ENCODE measurements at regions not wholly inside any gene's neighbourhood (a gene's known extent, or its start where the extent isn't known, plus 50 kb on each side); places are given as distances from the start of the nearest gene placed in this dataset.

DNA sequence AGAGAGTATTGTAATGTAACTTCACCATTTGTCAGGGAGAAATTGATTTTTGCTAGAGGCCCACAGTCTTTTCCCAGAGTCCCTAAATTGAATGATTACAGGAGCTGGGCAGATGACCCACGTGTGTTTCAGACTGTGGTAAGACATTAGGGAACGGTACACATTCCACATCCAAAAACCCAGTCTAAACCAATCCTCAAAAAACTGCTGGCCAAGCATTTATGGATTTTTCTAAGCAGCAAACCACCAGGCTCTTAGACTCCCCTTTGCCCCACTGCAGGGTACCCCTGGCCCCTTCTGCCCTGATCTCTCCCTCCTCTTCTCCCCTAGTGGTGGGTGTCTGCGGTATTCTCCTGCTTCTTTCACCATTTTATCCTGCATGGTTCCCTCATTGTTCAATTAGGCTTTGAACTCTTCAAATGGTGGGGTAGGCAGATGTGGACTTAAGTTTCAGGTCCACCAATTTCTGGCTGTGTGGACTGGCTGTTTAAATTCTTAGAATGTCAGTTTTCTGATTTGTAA is 135.5 kb upstream of the SORCS3 start:
- DNase-seq (ENCODE audit: extremely low spot score) = no peak
- CTCF ChIA-PET = no interaction called here
- POLR2A ChIA-PET = no interaction called here
- TF ChIP-seq, protein P1, sequence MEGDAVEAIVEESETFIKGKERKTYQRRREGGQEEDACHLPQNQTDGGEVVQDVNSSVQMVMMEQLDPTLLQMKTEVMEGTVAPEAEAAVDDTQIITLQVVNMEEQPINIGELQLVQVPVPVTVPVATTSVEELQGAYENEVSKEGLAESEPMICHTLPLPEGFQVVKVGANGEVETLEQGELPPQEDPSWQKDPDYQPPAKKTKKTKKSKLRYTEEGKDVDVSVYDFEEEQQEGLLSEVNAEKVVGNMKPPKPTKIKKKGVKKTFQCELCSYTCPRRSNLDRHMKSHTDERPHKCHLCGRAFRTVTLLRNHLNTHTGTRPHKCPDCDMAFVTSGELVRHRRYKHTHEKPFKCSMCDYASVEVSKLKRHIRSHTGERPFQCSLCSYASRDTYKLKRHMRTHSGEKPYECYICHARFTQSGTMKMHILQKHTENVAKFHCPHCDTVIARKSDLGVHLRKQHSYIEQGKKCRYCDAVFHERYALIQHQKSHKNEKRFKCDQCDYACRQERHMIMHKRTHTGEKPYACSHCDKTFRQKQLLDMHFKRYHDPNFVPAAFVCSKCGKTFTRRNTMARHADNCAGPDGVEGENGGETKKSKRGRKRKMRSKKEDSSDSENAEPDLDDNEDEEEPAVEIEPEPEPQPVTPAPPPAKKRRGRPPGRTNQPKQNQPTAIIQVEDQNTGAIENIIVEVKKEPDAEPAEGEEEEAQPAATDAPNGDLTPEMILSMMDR (IDR thresholded peaks at IDR 0.05; ENCODE audit: control extremely low read depth, extremely low read depth, low read depth, missing control alignments) = no peak

DNA sequence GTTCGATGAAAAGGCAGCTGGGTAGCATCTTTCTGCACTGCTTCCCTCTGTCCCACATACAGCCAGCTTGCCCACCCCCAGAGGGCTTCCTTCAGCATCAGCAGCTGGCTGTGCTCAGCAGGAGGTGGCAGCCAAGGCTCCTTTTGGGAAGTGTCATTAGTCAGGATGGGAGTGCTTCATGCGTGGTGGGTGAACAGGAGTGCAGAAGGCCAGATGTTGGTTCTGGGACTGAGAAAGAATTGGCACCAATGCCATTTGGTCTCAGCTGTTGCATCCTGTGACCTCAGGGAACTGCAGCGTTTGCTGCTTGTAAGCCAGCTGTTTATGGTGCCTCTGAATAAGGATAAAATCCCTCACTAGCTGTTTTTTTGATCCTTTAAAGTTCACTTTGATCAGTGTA is 131.1 kb upstream of the SORCS3 start:
- no peak for DNase-seq (ENCODE audit: extremely low spot score)
- CTCF ChIA-PET = no interaction called here
- TF ChIP-seq, protein P1 (IDR thresholded peaks at IDR 0.05; ENCODE audit: control extremely low read depth, extremely low read depth, low read depth, missing control alignments) = no peak
- POLR2A ChIA-PET = no interaction called here

DNA sequence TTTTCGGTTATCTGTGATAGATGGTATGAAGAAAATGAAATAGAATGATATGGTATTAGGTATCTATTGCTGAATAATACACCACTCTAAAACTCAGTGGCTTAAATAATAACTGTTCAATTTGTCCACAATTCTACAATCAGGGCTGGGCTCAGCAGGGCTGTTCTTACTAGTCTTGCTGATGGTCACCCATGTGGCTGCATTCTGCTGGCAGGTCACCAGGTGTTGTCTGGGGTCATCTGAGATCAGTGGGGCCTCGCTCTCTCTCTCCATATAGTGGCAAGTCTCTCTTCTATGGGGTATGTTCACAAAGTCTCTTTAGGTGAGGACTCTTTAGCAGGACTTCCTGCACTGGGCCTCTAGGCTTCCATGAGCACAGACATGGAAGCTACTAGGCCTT is 130.4 kb upstream of the SORCS3 start:
- ChIA-PET POLR2A (no interaction called here), CTCF (no interaction called here)
- no peak for DNase-seq (ENCODE audit: extremely low spot score)
- TF ChIP-seq, protein P1 (IDR thresholded peaks at IDR 0.05; ENCODE audit: control extremely low read depth, extremely low read depth, low read depth, missing control alignments) = no peak

DNA sequence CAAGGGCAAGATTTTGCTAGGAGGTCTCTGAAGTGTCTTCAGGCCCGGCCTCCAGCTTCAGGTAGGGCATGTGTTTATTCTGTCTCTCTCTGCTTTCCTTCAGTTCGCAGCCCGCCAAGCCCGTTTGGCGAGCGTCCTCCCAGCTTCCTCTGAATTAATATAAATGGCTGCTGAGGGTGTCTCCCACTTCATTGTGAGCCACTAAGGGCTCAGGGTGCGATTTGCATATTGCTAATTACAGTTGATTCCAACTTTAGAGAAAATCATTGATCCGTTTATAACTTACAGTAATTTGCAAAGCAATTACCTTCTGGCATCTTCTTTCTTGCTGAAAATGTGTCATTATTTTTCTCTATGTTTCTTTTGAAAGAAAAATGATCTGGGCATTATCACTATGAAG is 128.3 kb upstream of the SORCS3 start:
- TF ChIP-seq, protein P1 (IDR thresholded peaks at IDR 0.05; ENCODE audit: control extremely low read depth, extremely low read depth, low read depth, missing control alignments) = no peak
- ChIA-PET CTCF (no interaction called here), POLR2A (no interaction called here)
- DNase-seq (ENCODE audit: extremely low spot score) = no peak

DNA sequence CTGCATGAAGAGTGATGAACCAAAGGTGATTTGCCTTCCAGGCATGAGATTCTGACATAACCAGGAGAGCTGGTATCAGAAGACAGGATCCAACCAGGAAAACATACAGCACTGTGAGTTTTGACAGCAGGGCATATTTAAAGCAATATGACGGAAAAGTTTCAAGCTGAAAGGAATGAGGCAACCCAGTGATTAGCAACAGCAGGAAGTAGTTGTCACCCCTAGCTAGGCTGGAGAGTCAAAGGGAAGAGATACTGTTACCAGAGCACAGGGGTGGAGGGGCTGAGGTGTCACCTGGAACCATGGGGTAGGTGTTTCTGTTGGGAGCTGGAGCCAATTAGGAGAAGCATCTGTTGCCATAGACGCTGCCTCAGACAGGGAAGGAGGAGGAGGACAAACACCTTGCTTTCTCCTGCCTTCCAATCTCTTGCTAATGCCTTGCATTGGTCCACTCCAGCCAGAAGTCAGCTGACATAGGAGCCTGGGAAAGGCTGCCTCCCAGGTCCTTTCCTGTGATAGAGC is 125.4 kb upstream of the SORCS3 start:
- CTCF ChIA-PET = no interaction called here

DNA sequence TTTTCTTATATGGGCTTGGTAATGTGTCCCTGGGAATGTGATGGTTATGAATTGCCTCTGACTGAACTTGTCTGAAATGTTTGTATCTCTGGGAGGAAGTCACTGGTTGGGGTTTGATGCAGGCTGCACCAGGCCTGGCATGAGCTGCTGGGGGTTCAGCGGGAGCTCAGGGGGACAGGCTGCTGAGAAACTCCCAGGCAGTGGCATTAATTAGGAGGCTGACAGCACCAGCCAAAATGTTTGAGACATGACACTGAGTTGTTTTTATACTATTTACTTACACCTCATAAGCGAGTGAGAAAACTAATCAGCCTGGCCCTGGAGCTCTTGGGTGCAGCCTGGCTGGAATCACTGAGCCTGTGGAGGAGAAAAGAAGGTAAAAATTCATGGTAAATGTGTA is 124.1 kb upstream of the SORCS3 start:
- POLR2A ChIA-PET = no interaction called here
- CTCF ChIA-PET = no interaction called here
- DNase-seq (ENCODE audit: extremely low spot score) = no peak
- TF ChIP-seq, protein P1 (IDR thresholded peaks at IDR 0.05; ENCODE audit: control extremely low read depth, extremely low read depth, low read depth, missing control alignments) = no peak

More for the DNA sequence above, 125.4 kb upstream of the SORCS3 start:
- POLR2A ChIA-PET = no interaction called here
- DNase-seq (ENCODE audit: extremely low spot score) = no peak
- TF ChIP-seq, protein P1 (IDR thresholded peaks at IDR 0.05; ENCODE audit: control extremely low read depth, extremely low read depth, low read depth, missing control alignments) = no peak

DNA sequence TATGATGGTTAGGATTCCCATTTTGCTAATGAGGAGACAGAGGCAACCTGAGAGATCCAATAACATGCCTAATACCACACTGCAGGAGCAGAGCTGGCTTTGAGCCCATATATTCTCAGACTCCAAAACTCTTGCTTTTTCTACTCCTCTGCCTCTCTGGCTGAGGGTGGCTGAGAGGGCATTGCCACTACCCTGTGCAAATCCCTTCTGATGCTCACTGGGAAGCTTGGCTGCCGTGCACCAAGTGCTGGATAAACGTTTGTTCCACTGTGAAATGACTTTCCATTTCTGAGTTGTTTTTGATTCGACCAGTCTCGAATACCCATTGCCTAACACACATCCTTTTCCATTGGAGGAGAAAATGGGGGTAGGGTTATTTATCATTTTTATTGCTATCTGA is 123.1 kb upstream of the SORCS3 start:
- ChIA-PET POLR2A (no interaction called here), CTCF (no interaction called here)
- TF ChIP-seq, protein P1 (IDR thresholded peaks at IDR 0.05; ENCODE audit: control extremely low read depth, extremely low read depth, low read depth, missing control alignments) = no peak
- no peak for DNase-seq (ENCODE audit: extremely low spot score)
